HL-60 (cell line): ENCODE measurements at regions not wholly inside any gene's neighbourhood (a gene's known extent, or its start where the extent isn't known, plus 50 kb on each side); places are given as distances from the start of the nearest gene placed in this dataset.

Experiments
- CTCF ChIP-seq: IDR thresholded peaks from one replicate; pipeline ENCODE4 v1.5.1; 2011; ENCODE audit warnings: low read length, control low read depth, inconsistent platforms; ENCODE audit not compliant: insufficient read depth
- GABPA ChIP-seq: IDR thresholded peaks from 2 replicates; pipeline ENCODE4 v1.6.1; 2012; ENCODE audit warnings: low read depth
- POLR2AphosphoS5 ChIP-seq: IDR thresholded peaks from 2 replicates; pipeline ENCODE4 v1.6.1; 2012; ENCODE audit warnings: low read depth
- SPI1 ChIP-seq: IDR thresholded peaks from 2 replicates; pipeline ENCODE4 v1.6.1; 2012; ENCODE audit warnings: low read depth, mild to moderate bottlenecking, borderline replicate concordance
- TF ChIP-seq, protein P1 (sequence below): IDR thresholded peaks from 2 replicates; pipeline ENCODE4 v1.6.1; 2012; ENCODE audit warnings: low read depth; ENCODE audit not compliant: insufficient replicate concordance

DNA sequence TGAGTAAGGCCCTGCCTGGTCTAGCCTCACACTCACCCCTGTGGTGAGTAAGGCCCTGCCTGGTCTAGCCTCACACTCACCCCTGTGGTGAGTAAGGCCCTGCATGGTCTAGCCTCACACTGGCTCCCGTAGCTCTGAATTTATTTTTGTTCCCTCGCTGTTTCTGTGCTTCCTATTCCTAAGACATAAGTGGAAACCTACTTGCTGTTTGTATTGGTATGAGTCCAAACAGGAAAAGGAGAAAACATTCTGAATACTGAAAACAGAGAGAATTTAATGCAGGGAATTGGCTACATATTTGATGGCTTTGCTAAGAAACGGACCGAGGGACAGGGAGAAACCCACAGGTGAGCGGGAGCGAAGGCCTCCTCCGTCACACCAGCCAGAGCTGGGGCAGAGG is 267.8 kb downstream of the FOXL1 start:
- TF ChIP-seq CTCF (no peak), POLR2AphosphoS5 (no peak), GABPA (no peak), SPI1 (no peak)
- TF ChIP-seq, protein P1, sequence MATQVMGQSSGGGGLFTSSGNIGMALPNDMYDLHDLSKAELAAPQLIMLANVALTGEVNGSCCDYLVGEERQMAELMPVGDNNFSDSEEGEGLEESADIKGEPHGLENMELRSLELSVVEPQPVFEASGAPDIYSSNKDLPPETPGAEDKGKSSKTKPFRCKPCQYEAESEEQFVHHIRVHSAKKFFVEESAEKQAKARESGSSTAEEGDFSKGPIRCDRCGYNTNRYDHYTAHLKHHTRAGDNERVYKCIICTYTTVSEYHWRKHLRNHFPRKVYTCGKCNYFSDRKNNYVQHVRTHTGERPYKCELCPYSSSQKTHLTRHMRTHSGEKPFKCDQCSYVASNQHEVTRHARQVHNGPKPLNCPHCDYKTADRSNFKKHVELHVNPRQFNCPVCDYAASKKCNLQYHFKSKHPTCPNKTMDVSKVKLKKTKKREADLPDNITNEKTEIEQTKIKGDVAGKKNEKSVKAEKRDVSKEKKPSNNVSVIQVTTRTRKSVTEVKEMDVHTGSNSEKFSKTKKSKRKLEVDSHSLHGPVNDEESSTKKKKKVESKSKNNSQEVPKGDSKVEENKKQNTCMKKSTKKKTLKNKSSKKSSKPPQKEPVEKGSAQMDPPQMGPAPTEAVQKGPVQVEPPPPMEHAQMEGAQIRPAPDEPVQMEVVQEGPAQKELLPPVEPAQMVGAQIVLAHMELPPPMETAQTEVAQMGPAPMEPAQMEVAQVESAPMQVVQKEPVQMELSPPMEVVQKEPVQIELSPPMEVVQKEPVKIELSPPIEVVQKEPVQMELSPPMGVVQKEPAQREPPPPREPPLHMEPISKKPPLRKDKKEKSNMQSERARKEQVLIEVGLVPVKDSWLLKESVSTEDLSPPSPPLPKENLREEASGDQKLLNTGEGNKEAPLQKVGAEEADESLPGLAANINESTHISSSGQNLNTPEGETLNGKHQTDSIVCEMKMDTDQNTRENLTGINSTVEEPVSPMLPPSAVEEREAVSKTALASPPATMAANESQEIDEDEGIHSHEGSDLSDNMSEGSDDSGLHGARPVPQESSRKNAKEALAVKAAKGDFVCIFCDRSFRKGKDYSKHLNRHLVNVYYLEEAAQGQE, result no peak
